Thymus (tissue), 11 donors: ENCODE measurements at regions not wholly inside any gene's neighbourhood (a gene's known extent, or its start where the extent isn't known, plus 50 kb on each side); places are given as distances from the start of the nearest gene placed in this dataset.

Source experiments
- DNase-seq, 9 donors: peaks; one replicate each; pipeline ENCODE4 v3.0.0-alpha.2; 2013; ENCODE audit warnings: low spot score in 9 of 9, low read depth in 6 of 9, missing footprints in 1 of 9
- H3K27ac ChIP-seq, 2 donors: one replicate each; pipeline ENCODE4 v1.5.1; 2013; ENCODE audit warnings: control low read depth in 1 of 2, low read depth in 1 of 2, low read length in 1 of 2, mild to moderate bottlenecking in 1 of 2, moderate library complexity in 1 of 2
- H3K27me3 ChIP-seq, 2 donors: one replicate each; pipeline ENCODE4 v1.5.1; 2013; ENCODE audit warnings: low read length in 1 of 2; ENCODE audit not compliant: control insufficient read depth in 2 of 2, insufficient read depth in 1 of 2
- H3K36me3 ChIP-seq, 2 donors: one replicate each; pipeline ENCODE4 v1.5.1; 2013; ENCODE audit warnings: low read length in 1 of 2, mild to moderate bottlenecking in 1 of 2, moderate library complexity in 1 of 2; ENCODE audit not compliant: control insufficient read depth in 2 of 2, insufficient read depth in 2 of 2
- H3K4me1 ChIP-seq, 2 donors: one replicate each; pipeline ENCODE4 v1.5.1; 2013; ENCODE audit warnings: low read length in 2 of 2; ENCODE audit not compliant: control insufficient read depth in 2 of 2, insufficient read depth in 2 of 2
- H3K4me3 ChIP-seq, 2 donors: one replicate each; pipeline ENCODE4 v1.5.1; 2013; ENCODE audit warnings: low read length in 2 of 2, control low read depth in 1 of 2, mild to moderate bottlenecking in 1 of 2
- H3K9me3 ChIP-seq, 2 donors: one replicate each; pipeline ENCODE4 v1.5.1; 2013; ENCODE audit warnings: low read length in 1 of 2, mild to moderate bottlenecking in 1 of 2; ENCODE audit not compliant: control insufficient read depth in 2 of 2, insufficient read depth in 1 of 2
- WGBS: extraction: QIAGEN DNeasy Blood & Tissue Kit; methylation state at CpG from one replicate; pipeline ENCODE4 v1.1.7; 2013; 5-methylcytosine and 5-hydroxymethylcytosine counted together
- donor health status: healthy.

DNA sequence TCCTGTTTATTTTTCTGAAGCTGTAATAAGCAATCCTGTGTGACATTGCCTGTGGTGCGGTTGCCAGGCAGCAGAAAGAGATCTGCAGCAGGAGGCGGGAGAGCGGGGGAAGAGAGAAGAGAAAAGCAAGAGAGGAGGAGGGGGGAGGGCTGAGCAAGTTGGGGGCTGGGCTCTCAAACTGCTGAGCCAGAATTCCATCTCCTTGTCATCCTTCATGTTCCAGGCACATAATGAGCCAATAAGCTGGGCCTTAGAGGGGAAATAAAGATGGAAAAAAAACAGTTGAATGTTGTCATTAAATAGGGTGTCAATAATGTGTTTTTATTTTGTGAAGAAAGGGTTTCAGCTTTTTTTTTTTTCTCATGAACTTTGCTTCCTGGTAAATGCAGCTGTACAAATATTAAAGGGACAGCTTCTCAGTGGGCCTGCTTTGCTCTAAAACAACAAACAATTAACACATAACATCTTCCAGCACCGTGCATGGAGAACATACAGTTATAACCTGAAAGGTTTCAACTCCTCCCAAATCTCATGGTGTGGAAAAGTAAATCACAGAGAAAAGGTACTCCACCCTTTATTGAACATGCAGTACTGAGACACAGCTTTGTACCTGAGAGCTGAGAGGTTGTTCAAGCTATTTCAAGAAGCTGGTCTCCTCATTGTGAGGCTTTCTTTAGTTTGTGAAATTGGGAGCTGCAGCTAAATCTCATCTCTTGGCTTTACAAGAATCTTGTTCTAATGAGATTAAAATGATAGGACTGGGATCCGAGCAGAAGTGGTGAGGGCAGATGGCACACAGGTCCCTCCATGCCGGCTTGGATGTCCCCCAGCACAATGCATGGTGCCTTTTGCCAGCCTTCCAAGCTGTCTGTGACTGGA lies 451.1 kb upstream of the KCNMB2 start:
- Histone ChIP-seq H3K9me3 (no peaks in the 10 kb centered on the region), H3K27ac (peak overlapping the region; percentile 74 to 82), H3K36me3 (no peaks in the 10 kb centered on the region), H3K27me3 (no peaks in the 10 kb centered on the region), H3K4me3 (no peak overlapping the region), H3K4me1 (peaks cover 17 to 36% of the 10 kb centered on the region in 2 donors)
- peak; percentile 61 to 90 (median 78) for DNase-seq
- 31% methylated on average over 6 of the region's 6 CpGs for WGBS

DNA sequence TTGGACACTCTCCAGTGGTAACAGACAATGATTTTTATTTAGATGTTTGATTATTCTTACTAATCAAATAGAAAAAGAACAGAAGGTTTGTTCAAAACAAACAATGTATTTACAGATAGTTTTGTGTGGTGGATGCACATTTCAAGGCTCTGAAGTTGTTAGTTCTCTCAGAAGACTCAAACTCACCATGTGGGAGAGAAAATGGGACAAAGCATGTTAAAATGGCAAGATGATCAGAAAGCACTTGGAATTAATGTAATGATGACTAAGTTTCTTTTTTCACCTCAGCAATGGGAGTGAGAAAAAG lies 450.5 kb upstream of the KCNMB2 start:
- H3K4me1 ChIP-seq, result peaks cover 17 to 36% of the 10 kb centered on the region in 2 donors
- no peak overlapping the region for H3K4me3 ChIP-seq
- DNase-seq, result peak in 1 of 9 donors; percentile 20
- H3K27me3 ChIP-seq, result no peaks in the 10 kb centered on the region
- no peaks in the 10 kb centered on the region for H3K36me3 ChIP-seq
- peaks cover 0 to 1% of the 10 kb centered on the region in 2 donors for H3K9me3 ChIP-seq
- peak overlapping the region; percentile 74 to 82 for H3K27ac ChIP-seq

- peak in 1 of 9 donors; percentile 24 for DNase-seq
- no peaks in the 10 kb centered on the region for H3K27me3 ChIP-seq
- H3K36me3 ChIP-seq, result no peaks in the 10 kb centered on the region
- 64% methylated on average over 6 of the region's 6 CpGs for WGBS
- no peak overlapping the region for H3K27ac ChIP-seq
- no peak overlapping the region for H3K4me3 ChIP-seq
- peaks cover 17 to 36% of the 10 kb centered on the region in 2 donors for H3K4me1 ChIP-seq
- H3K9me3 ChIP-seq, result peaks cover 0 to 4% of the 10 kb centered on the region in 2 donors
Measured at GRCh38 chr3:178086144-178086825, 450.0 kb upstream of the KCNMB2 start.

DNA sequence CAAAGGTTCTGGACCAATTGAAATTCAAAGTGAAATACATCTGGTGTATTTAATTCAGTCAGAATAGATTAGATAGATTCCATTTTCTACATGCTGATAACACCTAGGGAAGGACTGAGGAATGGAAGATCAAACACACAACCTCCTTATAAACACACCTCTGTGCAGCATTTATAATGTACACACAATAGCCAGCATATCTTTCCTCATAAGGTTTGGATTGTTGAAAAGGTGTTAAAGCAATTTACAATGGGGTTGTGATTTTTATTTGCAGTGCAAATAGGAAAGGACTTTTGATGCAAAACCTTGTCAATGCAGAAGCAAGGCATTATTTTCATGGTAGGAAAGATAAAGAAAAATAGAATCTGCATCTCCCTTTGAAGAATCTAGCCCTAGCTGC lies 448.9 kb upstream of the KCNMB2 start:
- H3K9me3 ChIP-seq, result peaks cover 0 to 4% of the 10 kb centered on the region in 2 donors
- no peaks in the 10 kb centered on the region for H3K27me3 ChIP-seq
- no peak for DNase-seq
- no peak overlapping the region for H3K4me3 ChIP-seq
- no peaks in the 10 kb centered on the region for H3K36me3 ChIP-seq
- peaks cover 17 to 36% of the 10 kb centered on the region in 2 donors for H3K4me1 ChIP-seq
- H3K27ac ChIP-seq, result no peak overlapping the region

DNA sequence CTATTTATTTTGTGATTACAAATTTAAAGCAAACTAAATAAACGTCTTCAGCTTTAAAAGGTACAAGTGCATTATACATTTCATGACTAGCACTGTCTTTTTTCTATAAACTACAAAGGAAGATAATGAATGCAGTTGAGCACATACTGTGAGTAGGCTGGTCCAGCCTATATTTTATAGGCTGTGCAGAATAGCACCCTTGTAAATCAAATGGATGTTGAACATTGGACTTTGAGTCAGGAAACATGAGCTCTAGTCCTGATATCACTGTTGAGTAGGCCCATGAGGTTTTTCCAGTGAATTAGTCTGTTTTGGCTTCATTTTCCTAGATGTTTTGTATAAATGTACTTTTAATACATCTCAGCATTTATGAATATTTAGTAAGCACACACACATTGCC lies 447.3 kb upstream of the KCNMB2 start:
- DNase-seq, result no peak
- 93% methylated on average over 1 of the region's 1 CpG for WGBS
- Histone ChIP-seq H3K4me1 (peaks cover 17 to 26% of the 10 kb centered on the region in 2 donors), H3K27me3 (no peaks in the 10 kb centered on the region), H3K4me3 (no peak overlapping the region), H3K27ac (no peak overlapping the region), H3K36me3 (no peaks in the 10 kb centered on the region), H3K9me3 (peaks cover 0 to 4% of the 10 kb centered on the region in 2 donors)

GRCh38 chr3:178090899-178091298 lies 445.3 kb upstream of the KCNMB2 start:
- H3K27ac ChIP-seq, result no peak overlapping the region
- H3K36me3 ChIP-seq, result no peaks in the 10 kb centered on the region
- DNase-seq, result no peak
- no peak overlapping the region for H3K4me3 ChIP-seq
- peaks cover 0 to 4% of the 10 kb centered on the region in 2 donors for H3K9me3 ChIP-seq
- H3K27me3 ChIP-seq, result no peaks in the 10 kb centered on the region
- H3K4me1 ChIP-seq, result peaks cover 7% of the 10 kb centered on the region in 2 donors
- 96% methylated on average over 1 of the region's 1 CpG for WGBS

DNA sequence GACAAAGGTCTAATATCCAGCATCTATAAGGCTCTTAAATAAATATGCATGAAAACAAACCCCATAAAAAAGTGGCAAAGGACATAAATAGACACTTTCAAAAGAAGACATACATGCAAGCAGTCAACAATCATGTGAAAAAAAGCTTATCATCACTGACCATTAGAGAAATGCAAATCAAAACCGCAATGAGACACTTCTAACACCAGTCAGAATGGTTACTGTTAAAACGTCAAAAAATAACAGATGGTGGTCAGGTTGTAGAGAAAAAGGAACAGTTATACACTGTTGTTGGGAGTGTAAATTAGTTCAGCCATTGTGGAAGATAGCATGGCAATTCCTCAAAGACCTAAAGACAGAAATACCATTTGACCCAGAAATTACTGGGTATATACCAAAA lies 440.7 kb upstream of the KCNMB2 start:
- no peak for DNase-seq
- Histone ChIP-seq H3K27ac (no peak overlapping the region), H3K36me3 (no peaks in the 10 kb centered on the region), H3K4me1 (no peaks in the 10 kb centered on the region), H3K9me3 (peaks cover 0 to 4% of the 10 kb centered on the region in 2 donors), H3K27me3 (no peaks in the 10 kb centered on the region), H3K4me3 (no peak overlapping the region)
- WGBS, result over 99% methylated on average over 2 of the region's 2 CpGs

DNA sequence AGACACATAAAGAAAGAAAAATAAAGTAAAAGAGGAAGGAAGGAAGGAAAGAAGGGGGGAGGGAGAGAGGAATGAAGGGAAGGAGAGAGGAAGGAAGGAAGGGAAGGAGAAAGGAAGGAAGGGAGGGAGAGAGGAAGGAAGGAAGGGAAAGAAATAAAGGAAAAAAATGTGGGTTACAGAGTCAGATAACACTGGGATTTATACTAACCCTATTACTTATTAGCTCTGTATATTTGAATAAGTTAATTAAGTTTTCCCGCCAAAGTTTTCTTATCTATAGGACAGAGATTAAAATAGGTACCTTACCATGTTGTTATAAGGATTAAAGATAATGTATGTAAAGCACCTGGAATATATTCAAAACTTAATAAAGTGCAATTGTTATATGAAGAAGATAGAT lies 439.3 kb upstream of the KCNMB2 start:
- Histone ChIP-seq H3K4me3 (no peak overlapping the region), H3K9me3 (no peaks in the 10 kb centered on the region), H3K27ac (no peak overlapping the region), H3K36me3 (no peaks in the 10 kb centered on the region), H3K4me1 (no peaks in the 10 kb centered on the region), H3K27me3 (no peaks in the 10 kb centered on the region)
- DNase-seq, result no peak
- WGBS, result 99% methylated on average over 1 of the region's 1 CpG

DNA sequence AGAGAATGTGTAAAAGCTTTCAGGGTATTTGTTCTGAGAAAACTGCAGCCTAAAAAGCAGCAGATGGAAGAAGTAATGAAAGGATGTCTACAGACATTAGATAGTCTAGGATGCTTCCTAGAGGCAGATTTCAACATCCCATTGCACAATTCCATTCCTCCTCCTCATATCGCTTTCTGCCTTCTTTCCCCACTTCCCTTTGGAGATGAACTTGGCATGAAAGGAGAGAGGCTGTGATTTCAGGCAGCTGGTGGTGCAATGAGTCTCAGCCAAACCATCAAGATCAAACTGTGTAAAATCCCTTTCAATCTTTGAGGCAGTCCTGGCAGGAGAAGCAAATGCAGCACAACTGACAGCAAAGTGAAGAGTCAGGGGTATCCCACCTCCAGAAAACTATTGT lies 438.7 kb upstream of the KCNMB2 start:
- Histone ChIP-seq H3K4me3 (no peak overlapping the region), H3K4me1 (no peaks in the 10 kb centered on the region), H3K36me3 (no peaks in the 10 kb centered on the region), H3K27ac (no peak overlapping the region), H3K9me3 (no peaks in the 10 kb centered on the region), H3K27me3 (no peaks in the 10 kb centered on the region)
- no peak for DNase-seq
- 88% methylated on average over 1 of the region's 1 CpG for WGBS
